22Rv1 (cell line): ENCODE measurements at regions not wholly inside any gene's neighbourhood (a gene's known extent, or its start where the extent isn't known, plus 50 kb on each side); places are given as distances from the start of the nearest gene placed in this dataset.
"Not testable (repeated sequence)": the region's sequence is repeated elsewhere in the genome, so short reads cannot be mapped to it uniquely, and the experiment has no call there.

ENCODE experiments used
- H3K27ac ChIP-seq: fragments of 450-650 bp; 2 replicates; pipeline ENCODE4 v1.5.1; 2017
- ZFX ChIP-seq: fragments of 450-650 bp; IDR thresholded peaks from 2 replicates; pipeline ENCODE4 v1.6.1; 2017; ENCODE audit warnings: antibody characterized with exemption, borderline replicate concordance
- TF ChIP-seq, protein P1 (sequence below): fragments of 450-650 bp; IDR thresholded peaks from 2 replicates; pipeline ENCODE4 v1.5.1; 2017; ENCODE audit warnings: mild to moderate bottlenecking

DNA sequence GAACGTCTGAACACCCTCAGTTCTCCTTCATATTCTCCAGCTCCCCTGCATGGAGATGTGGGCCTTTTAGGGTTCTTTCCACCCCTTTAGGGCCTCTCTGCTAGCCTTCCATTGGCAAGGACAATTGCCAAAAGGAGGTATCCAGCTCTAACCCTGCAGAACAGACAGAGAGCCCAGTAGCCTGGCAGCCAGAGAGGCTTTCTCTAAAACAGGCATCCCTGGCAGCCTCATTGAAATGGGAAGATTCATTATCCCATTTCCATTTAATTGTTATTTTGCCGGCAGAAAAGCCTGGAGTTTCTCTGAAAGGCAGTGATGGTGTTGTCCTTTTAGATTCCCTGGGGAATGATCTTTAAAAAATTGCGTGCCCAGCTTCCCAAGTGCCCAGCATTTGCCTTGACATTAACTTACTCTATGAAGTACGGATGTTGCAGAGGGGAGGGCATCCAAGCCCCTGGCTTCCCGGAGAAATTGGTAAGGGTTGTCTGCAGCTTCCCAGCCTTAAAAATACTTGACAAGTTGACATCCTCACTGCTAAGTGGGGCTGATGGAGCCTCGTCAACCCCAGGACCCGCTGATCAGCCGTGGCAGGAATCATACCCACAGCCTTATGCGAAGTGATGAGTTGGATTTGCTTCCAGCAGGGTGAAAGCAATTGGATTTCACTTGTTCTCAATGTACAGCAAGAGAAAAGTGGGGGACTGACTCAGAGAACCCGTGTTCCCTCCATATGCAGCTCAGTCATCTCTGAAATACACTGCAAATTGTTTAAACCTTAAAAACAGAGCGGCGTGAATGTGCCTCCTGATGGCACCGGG lies 244.1 kb downstream of the CRLF2 start:
- no peak overlapping the region for H3K27ac ChIP-seq
- TF ChIP-seq, protein P1, sequence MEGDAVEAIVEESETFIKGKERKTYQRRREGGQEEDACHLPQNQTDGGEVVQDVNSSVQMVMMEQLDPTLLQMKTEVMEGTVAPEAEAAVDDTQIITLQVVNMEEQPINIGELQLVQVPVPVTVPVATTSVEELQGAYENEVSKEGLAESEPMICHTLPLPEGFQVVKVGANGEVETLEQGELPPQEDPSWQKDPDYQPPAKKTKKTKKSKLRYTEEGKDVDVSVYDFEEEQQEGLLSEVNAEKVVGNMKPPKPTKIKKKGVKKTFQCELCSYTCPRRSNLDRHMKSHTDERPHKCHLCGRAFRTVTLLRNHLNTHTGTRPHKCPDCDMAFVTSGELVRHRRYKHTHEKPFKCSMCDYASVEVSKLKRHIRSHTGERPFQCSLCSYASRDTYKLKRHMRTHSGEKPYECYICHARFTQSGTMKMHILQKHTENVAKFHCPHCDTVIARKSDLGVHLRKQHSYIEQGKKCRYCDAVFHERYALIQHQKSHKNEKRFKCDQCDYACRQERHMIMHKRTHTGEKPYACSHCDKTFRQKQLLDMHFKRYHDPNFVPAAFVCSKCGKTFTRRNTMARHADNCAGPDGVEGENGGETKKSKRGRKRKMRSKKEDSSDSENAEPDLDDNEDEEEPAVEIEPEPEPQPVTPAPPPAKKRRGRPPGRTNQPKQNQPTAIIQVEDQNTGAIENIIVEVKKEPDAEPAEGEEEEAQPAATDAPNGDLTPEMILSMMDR, result no peak
- TF ChIP-seq ZFX, result no peak

DNA sequence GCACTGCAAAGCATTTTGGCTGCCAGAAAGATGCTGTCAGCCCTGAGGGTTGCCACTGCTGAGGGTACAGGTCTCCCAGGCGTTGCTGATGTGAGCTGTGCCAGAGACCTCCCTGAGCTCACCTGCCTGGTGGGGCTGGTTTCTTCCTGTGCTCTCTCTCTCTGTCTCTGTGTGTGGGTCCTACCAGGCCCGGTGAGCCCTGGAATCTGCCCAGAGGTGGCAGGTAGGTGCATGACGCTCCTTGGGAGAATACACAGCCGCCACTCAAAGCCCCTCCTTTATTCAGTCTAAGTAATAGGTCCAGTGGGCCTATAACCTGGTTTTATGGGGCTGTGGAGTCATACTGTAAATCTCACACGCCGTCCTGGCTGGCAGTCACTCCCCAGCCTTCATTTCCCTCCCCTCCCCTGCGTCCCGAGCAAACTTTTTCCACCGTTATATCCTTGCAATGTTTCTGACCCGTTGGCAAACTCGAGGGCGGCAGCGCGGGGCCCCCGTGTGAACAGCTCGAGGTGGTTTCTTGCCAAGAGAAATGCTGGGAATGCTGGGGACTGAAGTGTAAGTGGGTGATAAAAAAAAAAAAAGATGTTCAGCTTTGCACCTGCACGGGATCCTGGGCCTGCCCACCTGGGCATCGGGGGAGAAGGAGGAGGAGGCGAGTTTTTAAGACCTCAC lies 245.9 kb downstream of the CRLF2 start:
- H3K27ac ChIP-seq, result no peak overlapping the region
- TF ChIP-seq, protein P1, result no peak
- no peak for TF ChIP-seq ZFX

DNA sequence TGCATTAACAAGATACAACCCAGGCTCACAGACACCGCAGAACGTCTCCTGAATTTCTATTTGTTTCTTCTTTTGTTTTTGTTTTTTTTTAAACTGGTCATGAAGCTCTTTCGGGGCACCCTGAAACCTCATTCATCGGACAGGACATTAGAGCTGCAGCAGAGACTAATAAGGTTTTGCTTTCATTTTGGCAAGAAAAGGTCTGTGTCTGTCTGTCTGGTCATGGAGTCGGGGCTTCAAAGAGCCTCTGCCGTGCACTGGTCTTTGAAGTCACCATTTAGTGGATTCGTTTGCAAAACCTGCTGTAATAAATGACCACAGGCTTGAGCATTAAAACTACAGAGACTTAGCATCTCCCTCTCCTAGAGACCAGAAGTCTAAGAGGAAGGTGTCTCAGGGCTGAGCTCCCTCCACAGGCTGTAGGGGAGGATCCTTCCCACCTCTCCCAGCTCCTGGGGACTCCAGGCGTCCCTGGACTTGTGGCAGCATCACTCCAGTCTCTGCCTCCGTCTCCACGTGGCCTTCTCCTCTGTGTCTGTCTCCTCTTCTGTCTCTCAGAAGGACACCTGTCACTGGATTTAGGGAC lies 247.5 kb downstream of the CRLF2 start:
- TF ChIP-seq ZFX, result no peak
- TF ChIP-seq, protein P1, result no peak
- no peak overlapping the region for H3K27ac ChIP-seq

DNA sequence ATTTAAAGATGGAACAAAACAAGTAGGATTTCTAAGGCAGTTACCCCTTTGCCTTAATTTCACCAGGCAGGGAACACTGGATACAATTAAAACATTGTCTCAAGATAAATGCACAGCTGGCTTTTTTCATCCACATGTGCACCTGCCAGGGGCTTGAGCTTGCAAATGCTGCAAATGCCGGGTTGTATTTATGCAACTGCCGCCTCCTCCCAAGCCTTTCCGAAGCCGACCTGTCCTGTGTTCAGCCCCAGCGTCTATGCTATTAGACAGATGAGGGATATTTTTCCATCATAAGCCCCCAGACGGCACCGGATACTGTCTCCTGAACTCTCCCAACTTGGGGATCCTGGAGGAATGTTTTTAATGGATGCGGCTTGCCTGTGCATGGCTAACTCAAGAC lies 251.6 kb downstream of the CRLF2 start:
- no peak overlapping the region for H3K27ac ChIP-seq
- TF ChIP-seq, protein P1, result no peak
- TF ChIP-seq ZFX, result no peak

DNA sequence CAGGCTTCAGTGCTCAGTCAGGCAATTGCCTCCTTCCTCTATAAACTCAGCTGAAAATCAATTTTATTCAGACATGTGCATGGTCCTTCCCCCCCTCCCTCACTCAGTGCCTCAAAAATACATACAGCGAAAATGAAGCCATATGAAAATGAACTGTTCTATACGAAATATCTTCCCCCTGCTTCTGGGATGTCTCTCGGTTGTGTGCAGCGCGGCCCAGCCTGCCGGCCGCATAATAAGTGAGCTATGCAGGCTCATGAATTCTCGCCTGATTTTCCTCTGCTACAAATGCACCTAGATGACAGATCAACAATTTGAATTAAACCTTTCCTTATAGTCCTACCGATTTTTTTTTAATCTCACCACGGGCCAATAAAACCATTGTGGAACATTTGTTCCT lies 252.9 kb downstream of the CRLF2 start:
- no peak for TF ChIP-seq ZFX
- TF ChIP-seq, protein P1, result no peak
- no peak overlapping the region for H3K27ac ChIP-seq

DNA sequence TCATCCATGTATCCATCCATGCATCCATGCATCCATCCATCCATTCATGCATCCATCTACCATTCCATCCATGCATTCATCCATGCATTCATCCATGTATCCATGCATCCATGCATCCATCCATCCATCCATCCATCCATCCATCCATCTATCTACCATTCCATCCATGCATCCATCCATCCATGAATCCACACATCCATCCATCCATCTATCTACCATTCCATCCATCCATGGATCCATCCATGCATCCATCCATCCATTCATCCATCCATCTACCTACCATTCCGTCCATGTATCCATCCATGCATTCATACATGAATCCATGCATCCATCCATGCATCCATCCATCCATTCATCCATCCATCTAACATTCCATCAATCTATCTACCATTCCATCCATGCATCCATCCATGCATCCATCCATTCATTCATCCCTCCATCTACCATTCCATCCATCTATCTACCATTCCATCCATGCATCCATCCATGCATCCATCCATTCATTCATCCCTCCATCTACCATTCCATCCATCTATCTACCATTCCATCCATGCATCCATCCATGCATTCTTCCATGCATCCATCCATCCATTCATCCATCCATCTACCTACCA lies 257.2 kb downstream of the CRLF2 start:
- not testable (repeated sequence) for H3K27ac ChIP-seq

DNA sequence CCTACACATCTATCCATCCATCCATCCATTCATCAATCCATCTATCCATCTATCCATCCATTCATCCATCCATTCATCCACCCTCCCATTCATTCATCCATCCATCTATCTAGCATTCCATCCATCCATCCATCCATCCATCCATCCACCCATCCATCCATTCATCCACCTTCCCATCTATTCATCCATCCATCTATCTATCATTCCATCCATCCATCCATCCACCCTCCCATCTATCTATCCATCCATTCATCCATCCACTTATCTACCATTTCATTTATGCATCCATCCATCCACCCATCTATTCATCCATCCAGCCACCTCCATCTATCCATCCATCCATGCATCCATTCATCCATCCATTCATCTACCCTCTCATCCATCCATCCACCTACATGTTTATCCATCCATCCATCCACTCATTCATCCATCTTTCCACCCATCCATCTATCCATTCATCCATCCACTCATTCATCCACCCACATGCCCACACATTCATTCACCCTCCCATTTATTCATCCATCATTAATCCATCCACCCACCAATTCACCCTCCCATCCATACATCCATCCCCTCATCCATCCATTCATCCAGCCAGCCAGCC lies 258.5 kb downstream of the CRLF2 start:
- no peak overlapping the region for H3K27ac ChIP-seq
- TF ChIP-seq, protein P1, result no peak
- no peak for TF ChIP-seq ZFX
